ENCODE measurements at regions not wholly inside any gene's neighbourhood (a gene's known extent, or its start where the extent isn't known, plus 50 kb on each side); places are given as distances from the start of the nearest gene placed in this dataset.

GRCh38 chr16:86347090-86347489 is 163.2 kb upstream of the FOXF1 start:
- Histone ChIP-seq H3K4me3 (ENCODE audit: insufficient read depth, low read depth, low read length) (no peak overlapping the region), H3K4me1 (ENCODE audit: insufficient read depth, low read length) (peaks cover 17% of the 10 kb centered on the region), H3K4me2 (ENCODE audit: low read length) (no peak overlapping the region), H3K9ac (ENCODE audit: low read length) (no peak overlapping the region), H2AFZ (ENCODE audit: low read depth, low read length) (no peak overlapping the region), H3K36me3 (ENCODE audit: insufficient read depth, low read length) (no peaks in the 10 kb centered on the region), H4K20me1 (ENCODE audit: insufficient read depth, low read length) (no peaks in the 10 kb centered on the region), H3K27me3 (ENCODE audit: insufficient read depth, low read length) (peaks cover 14% of the 10 kb centered on the region), H3K79me2 (ENCODE audit: insufficient read depth, low read length) (no peaks in the 10 kb centered on the region), H3K27ac (ENCODE audit: low read depth, low read length) (no peak overlapping the region), H3K9me3 (ENCODE audit: insufficient read depth, low read depth, low read length) (peaks cover 3% of the 10 kb centered on the region)
- FAIRE-seq (no peak), DNase-seq (ENCODE audit: low read depth) (no peak)
- peaks cover 4% of the 10 kb centered on the region for H3K4me1 Mint-ChIP-seq (ENCODE audit: low read depth, unreplicated experiment)
- no peak for TF ChIP-seq CTCF (IDR thresholded peaks at IDR 0.05; ENCODE audit: insufficient read depth, low read depth, low read length)
- no peak for TF ChIP-seq EZH2 (IDR thresholded peaks at IDR 0.05; ENCODE audit: insufficient read depth, low read length)
- H3K27ac Mint-ChIP-seq (ENCODE audit: unreplicated experiment) = peak overlapping the region; percentile 36
- H3K9me3 Mint-ChIP-seq (ENCODE audit: unreplicated experiment) = peaks cover 7% of the 10 kb centered on the region
- H3K36me3 Mint-ChIP-seq (ENCODE audit: low read depth, unreplicated experiment) = no peaks in the 10 kb centered on the region
- H3K27me3 Mint-ChIP-seq (ENCODE audit: low read depth, unreplicated experiment) = peaks cover 70% of the 10 kb centered on the region
- H3K4me3 Mint-ChIP-seq (ENCODE audit: unreplicated experiment) = no peak overlapping the region

- Histone ChIP-seq H3K4me2 (ENCODE audit: low read length) (no peak overlapping the region), H3K27me3 (ENCODE audit: insufficient read depth, low read length) (peaks cover 14% of the 10 kb centered on the region), H3K9me3 (ENCODE audit: insufficient read depth, low read depth, low read length) (peaks cover 3% of the 10 kb centered on the region), H3K4me1 (ENCODE audit: insufficient read depth, low read length) (peaks cover 15% of the 10 kb centered on the region), H4K20me1 (ENCODE audit: insufficient read depth, low read length) (no peaks in the 10 kb centered on the region), H3K9ac (ENCODE audit: low read length) (no peak overlapping the region), H2AFZ (ENCODE audit: low read depth, low read length) (no peak overlapping the region), H3K79me2 (ENCODE audit: insufficient read depth, low read length) (no peaks in the 10 kb centered on the region), H3K4me3 (ENCODE audit: insufficient read depth, low read depth, low read length) (no peak overlapping the region), H3K36me3 (ENCODE audit: insufficient read depth, low read length) (no peaks in the 10 kb centered on the region), H3K27ac (ENCODE audit: low read depth, low read length) (no peak overlapping the region)
- FAIRE-seq (no peak), DNase-seq (ENCODE audit: low read depth) (peak; percentile 2)
- H3K9me3 Mint-ChIP-seq (ENCODE audit: unreplicated experiment) = peaks cover 7% of the 10 kb centered on the region
- no peak overlapping the region for H3K4me3 Mint-ChIP-seq (ENCODE audit: unreplicated experiment)
- no peak for TF ChIP-seq EZH2 (IDR thresholded peaks at IDR 0.05; ENCODE audit: insufficient read depth, low read length)
- no peak for TF ChIP-seq CTCF (IDR thresholded peaks at IDR 0.05; ENCODE audit: insufficient read depth, low read depth, low read length)
- H3K27ac Mint-ChIP-seq (ENCODE audit: unreplicated experiment) = no peak overlapping the region
- H3K27me3 Mint-ChIP-seq (ENCODE audit: low read depth, unreplicated experiment) = peaks cover 66% of the 10 kb centered on the region
- H3K4me1 Mint-ChIP-seq (ENCODE audit: low read depth, unreplicated experiment) = peaks cover 4% of the 10 kb centered on the region
- no peaks in the 10 kb centered on the region for H3K36me3 Mint-ChIP-seq (ENCODE audit: low read depth, unreplicated experiment)
Observed at GRCh38 chr16:86347916-86348555, 162.3 kb upstream of the FOXF1 start.

- Histone ChIP-seq H4K20me1 (ENCODE audit: insufficient read depth, low read length) (no peaks in the 10 kb centered on the region), H3K27me3 (ENCODE audit: insufficient read depth, low read length) (peaks cover 14% of the 10 kb centered on the region), H3K27ac (ENCODE audit: low read depth, low read length) (no peak overlapping the region), H2AFZ (ENCODE audit: low read depth, low read length) (no peak overlapping the region), H3K4me1 (ENCODE audit: insufficient read depth, low read length) (peaks cover 13% of the 10 kb centered on the region), H3K36me3 (ENCODE audit: insufficient read depth, low read length) (no peaks in the 10 kb centered on the region), H3K9me3 (ENCODE audit: insufficient read depth, low read depth, low read length) (peaks cover 3% of the 10 kb centered on the region), H3K4me3 (ENCODE audit: insufficient read depth, low read depth, low read length) (no peak overlapping the region), H3K4me2 (ENCODE audit: low read length) (no peak overlapping the region), H3K9ac (ENCODE audit: low read length) (no peak overlapping the region), H3K79me2 (ENCODE audit: insufficient read depth, low read length) (no peaks in the 10 kb centered on the region)
- FAIRE-seq (no peak), DNase-seq (ENCODE audit: low read depth) (no peak)
- Mint-ChIP-seq H3K36me3 (ENCODE audit: low read depth, unreplicated experiment) (no peaks in the 10 kb centered on the region), H3K4me3 (ENCODE audit: unreplicated experiment) (no peak overlapping the region), H3K9me3 (ENCODE audit: unreplicated experiment) (peaks cover 7% of the 10 kb centered on the region), H3K27me3 (ENCODE audit: low read depth, unreplicated experiment) (peaks cover 63% of the 10 kb centered on the region), H3K4me1 (ENCODE audit: low read depth, unreplicated experiment) (peaks cover 5% of the 10 kb centered on the region), H3K27ac (ENCODE audit: unreplicated experiment) (no peak overlapping the region)
- TF ChIP-seq EZH2 (IDR thresholded peaks at IDR 0.05; ENCODE audit: insufficient read depth, low read length) (no peak), CTCF (IDR thresholded peaks at IDR 0.05; ENCODE audit: insufficient read depth, low read depth, low read length) (no peak)
Observed at GRCh38 chr16:86349338-86349900, 160.9 kb upstream of the FOXF1 start.

All from astrocyte (in vitro differentiated cells and primary cell).